ENCODE measurements at regions not wholly inside any gene's neighbourhood (a gene's known extent, or its start where the extent isn't known, plus 50 kb on each side); places are given as distances from the start of the nearest gene placed in this dataset.

- TF ChIP-seq CTCF (conservative IDR thresholded peaks at IDR 0.05; ENCODE audit: control insufficient read depth, insufficient read depth, low read depth, low read length): no peak
- no peak overlapping the region for H3K4me3 ChIP-seq (ENCODE audit: control insufficient read depth, low read depth, low read length)
- no peak for DNase-seq (ENCODE audit: low read depth)
These were observed 526.9 kb downstream of the BNC2 start for GRCh38 chr9:16343249-16344237.

- DNase-seq (ENCODE audit: low read depth): peak; percentile 98
- H3K4me3 ChIP-seq (ENCODE audit: control insufficient read depth, low read depth, low read length): no peak overlapping the region
- no peak for TF ChIP-seq CTCF (conservative IDR thresholded peaks at IDR 0.05; ENCODE audit: control insufficient read depth, insufficient read depth, low read depth, low read length)
These were observed 526.1 kb downstream of the BNC2 start for GRCh38 chr9:16344343-16344742.

- no peak for DNase-seq (ENCODE audit: low read depth)
- no peak for TF ChIP-seq CTCF (conservative IDR thresholded peaks at IDR 0.05; ENCODE audit: control insufficient read depth, insufficient read depth, low read depth, low read length)
These were observed 524.6 kb downstream of the BNC2 start for GRCh38 chr9:16345902-16346301.

GRCh38 chr9:16347886-16348285 lies 522.6 kb downstream of the BNC2 start:
- no peak overlapping the region for H3K4me3 ChIP-seq (ENCODE audit: control insufficient read depth, low read depth, low read length)
- no peak for TF ChIP-seq CTCF (conservative IDR thresholded peaks at IDR 0.05; ENCODE audit: control insufficient read depth, insufficient read depth, low read depth, low read length)
- no peak for DNase-seq (ENCODE audit: low read depth)

More at GRCh38 chr9:16345902-16346301, 524.6 kb downstream of the BNC2 start:
- no peak overlapping the region for H3K4me3 ChIP-seq (ENCODE audit: control insufficient read depth, low read depth, low read length)

- no peak for TF ChIP-seq CTCF (conservative IDR thresholded peaks at IDR 0.05; ENCODE audit: control insufficient read depth, insufficient read depth, low read depth, low read length)
- DNase-seq (ENCODE audit: low read depth): no peak
- no peak overlapping the region for H3K4me3 ChIP-seq (ENCODE audit: control insufficient read depth, low read depth, low read length)
These were observed 521.9 kb downstream of the BNC2 start for GRCh38 chr9:16348531-16348930.

- no peak for TF ChIP-seq CTCF (conservative IDR thresholded peaks at IDR 0.05; ENCODE audit: control insufficient read depth, insufficient read depth, low read depth, low read length)
- H3K4me3 ChIP-seq (ENCODE audit: control insufficient read depth, low read depth, low read length): no peak overlapping the region
- DNase-seq (ENCODE audit: low read depth): no peak
These were observed 518.2 kb downstream of the BNC2 start for GRCh38 chr9:16352251-16352650.
